ENCODE measurements at regions not wholly inside any gene's neighbourhood (a gene's known extent, or its start where the extent isn't known, plus 50 kb on each side); places are given as distances from the start of the nearest gene placed in this dataset.

DNA sequence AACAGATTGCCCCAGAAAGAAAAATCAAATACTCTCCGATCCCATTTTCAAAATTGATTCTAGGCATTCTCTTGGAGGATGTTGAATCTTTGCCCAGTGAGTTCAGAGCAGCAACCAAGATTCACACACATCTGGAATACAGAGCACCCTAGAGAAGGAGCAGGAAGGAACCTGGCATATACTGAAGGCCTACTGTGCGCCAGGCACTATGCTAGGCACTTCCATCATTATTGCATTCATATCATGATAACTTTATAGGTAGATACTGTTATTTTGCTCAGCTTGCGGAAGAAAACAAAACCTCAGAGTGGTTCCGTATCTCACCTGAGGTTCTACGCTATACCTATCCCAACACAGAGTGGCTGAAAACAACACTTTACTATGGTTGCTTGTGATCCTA, 160.3 kb upstream of the SERTAD2 start:
- no peak for TF ChIP-seq EZH2 (IDR thresholded peaks at IDR 0.05; ENCODE audit: borderline replicate concordance, low read depth, low read length, severe bottlenecking)
- TF ChIP-seq, protein P1, sequence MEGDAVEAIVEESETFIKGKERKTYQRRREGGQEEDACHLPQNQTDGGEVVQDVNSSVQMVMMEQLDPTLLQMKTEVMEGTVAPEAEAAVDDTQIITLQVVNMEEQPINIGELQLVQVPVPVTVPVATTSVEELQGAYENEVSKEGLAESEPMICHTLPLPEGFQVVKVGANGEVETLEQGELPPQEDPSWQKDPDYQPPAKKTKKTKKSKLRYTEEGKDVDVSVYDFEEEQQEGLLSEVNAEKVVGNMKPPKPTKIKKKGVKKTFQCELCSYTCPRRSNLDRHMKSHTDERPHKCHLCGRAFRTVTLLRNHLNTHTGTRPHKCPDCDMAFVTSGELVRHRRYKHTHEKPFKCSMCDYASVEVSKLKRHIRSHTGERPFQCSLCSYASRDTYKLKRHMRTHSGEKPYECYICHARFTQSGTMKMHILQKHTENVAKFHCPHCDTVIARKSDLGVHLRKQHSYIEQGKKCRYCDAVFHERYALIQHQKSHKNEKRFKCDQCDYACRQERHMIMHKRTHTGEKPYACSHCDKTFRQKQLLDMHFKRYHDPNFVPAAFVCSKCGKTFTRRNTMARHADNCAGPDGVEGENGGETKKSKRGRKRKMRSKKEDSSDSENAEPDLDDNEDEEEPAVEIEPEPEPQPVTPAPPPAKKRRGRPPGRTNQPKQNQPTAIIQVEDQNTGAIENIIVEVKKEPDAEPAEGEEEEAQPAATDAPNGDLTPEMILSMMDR (IDR thresholded peaks at IDR 0.05; ENCODE audit: extremely low read depth in 1 of 2, insufficient read depth in 1 of 2, low read depth in 1 of 2, low read length in 2 of 2) = no peak

Measured in endothelial cell of umbilical vein (primary cell).